ENCODE measurements at regions not wholly inside any gene's neighbourhood (a gene's known extent, or its start where the extent isn't known, plus 50 kb on each side); places are given as distances from the start of the nearest gene placed in this dataset.
"Not testable (repeated sequence)": the region's sequence is repeated elsewhere in the genome, so short reads cannot be mapped to it uniquely, and the experiment has no call there.

DNA sequence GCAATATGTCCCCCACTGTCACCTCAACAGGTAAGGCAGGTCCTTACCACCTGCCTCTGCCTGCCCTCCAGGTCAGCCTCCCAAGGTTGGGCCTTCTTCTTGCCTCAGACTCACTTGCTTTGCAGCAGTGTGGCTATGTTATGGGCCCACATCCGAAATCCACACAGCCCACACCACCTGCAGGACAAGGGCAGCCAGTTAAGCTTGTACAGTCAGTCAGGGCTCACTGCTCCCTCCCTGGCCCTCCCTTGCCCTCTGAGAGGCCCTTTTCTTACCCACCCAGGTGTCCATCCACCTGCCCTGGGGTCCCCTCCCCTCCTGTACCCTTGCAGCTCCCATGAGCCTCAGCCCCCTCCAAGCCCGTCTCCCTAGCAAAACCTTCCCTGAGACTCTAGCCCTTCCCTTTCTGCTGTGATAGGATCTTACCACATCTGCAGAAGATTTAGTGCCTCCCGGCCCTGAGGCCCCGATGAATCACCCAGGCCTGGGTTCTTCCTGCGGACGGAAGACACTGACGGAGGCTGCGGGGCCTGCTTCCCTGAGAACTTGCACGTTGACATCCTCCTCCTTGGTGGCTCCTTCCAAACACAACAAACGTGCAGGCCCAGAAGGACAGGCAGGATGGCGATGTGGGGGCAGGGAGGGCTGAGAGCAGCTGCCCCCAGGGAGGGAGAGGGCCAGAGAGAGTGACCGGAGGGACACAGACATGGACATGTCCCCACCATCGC is 5466.2 kb upstream of the TPTE start:
- H3K36me3 ChIP-seq; H3K27me3 ChIP-seq; H3K27ac ChIP-seq; H3K9me3 ChIP-seq; H3K4me1 ChIP-seq; H3K4me3 ChIP-seq; DNase-seq (ENCODE audit: low spot score in 2 of 2): not testable (repeated sequence)
- WGBS: no CpG with 5 or more reads among the region's 13 CpGs

DNA sequence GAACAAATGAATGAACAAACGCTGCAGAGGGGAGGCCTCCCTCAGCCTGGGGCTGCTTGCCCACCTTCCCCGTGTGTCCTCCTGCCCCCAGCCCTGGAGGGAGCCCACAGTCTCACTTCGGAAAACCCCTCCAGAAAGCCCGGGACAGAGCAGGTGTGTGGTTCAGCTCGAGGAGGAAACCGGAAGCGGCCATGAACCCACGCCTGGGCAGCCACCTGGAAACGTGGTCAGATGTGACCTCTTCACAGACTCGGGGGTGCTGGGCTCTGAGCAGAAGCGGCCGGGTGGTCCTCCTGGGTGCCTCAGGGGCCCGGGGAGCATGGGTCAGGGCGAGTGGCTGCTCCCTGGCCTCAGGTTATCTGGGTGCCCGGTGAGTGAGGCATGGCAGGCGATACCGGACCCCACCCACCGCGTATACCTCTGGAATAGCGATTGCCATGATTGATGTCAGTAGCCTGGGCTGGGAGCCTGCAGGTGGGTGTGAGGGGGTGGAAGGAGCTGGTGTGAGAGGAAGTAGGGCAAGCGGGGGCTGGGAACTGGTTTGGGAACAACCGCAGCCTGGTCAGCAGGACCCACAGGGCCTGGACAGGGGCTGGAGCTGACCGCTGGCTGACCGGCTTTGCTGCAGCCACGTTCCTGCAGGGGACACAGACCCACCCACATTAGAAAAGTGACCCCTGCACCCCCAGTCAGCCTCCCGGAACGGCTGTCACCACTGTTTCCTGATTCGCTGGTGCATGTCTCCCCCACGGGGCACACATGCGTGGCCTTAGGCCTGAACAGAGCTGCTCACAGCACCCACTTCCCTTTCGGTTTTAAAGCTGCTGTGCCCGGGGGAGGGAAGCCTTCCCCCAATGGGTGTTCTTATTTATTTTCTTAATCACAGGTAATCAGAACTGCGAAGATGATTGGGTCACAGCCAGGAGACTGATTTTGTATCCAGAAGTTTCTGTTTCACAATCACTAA is 5465.1 kb upstream of the TPTE start:
- H3K4me3 ChIP-seq; H3K4me1 ChIP-seq; H3K27me3 ChIP-seq; H3K9me3 ChIP-seq; DNase-seq (ENCODE audit: low spot score in 2 of 2); H3K36me3 ChIP-seq; H3K27ac ChIP-seq: not testable (repeated sequence)
- WGBS: no CpG with 5 or more reads among the region's 33 CpGs

DNA sequence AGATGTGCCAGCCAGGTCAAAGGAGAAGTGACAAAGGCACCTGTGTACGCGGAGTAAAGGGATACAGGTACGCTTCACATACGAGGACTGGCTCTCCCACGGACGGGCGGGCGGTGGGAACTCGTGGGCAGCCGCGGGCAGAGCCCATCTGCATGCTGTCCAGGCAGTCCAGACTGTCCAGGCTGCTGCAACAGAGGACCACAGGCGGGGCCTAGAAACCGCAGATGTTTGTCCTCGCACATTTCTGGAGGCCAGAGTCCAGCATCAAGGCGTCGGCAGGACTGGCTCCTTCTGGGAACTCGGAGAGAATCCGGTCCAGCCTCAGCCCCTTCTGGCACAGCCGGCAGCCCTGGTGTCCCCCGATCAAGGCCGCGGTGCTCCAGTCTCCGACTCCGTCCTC is 5464.3 kb upstream of the TPTE start:
- H3K4me1 ChIP-seq; H3K4me3 ChIP-seq; DNase-seq (ENCODE audit: low spot score in 2 of 2); H3K27ac ChIP-seq; H3K36me3 ChIP-seq; H3K9me3 ChIP-seq; H3K27me3 ChIP-seq: not testable (repeated sequence)
- no CpG with 5 or more reads among the region's 24 CpGs for WGBS

DNA sequence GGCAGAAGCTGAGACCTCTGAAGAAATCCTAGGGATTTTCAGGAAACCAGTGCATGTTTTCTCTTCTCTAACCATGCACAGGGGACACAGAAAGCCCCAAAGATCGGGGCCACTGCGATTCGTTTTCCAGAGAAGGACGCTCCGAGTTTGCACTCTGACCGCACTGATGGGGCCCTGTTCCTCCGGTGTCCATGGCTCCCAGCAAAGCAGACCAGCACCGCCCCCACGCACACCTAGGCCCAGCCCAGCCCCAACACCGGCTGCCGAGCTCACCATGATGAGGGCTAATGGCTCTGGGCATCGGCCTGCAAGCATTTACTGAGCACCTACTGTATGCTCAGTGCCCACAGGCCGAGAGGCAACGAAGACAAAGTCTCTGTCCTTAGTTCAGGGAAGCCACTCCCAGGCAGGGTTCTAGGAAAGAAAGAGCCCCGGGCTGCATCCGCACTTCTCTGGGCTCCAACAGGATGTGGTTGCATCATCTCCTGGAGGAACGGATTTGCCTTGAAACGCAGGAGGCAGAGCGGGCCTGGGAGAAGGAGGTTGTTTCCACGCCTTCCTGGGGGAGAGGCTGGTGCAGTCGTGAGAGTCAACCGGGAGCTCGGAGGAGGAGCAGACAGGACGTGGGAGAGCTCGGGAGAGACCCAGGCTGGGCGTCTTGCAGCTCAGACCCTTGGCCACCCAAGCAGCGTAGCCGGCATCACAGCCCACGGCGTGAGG is 5460.9 kb upstream of the TPTE start:
- not testable (repeated sequence) for H3K4me3 ChIP-seq; H3K27ac ChIP-seq; H3K27me3 ChIP-seq; DNase-seq (ENCODE audit: low spot score in 2 of 2); H3K36me3 ChIP-seq; H3K9me3 ChIP-seq; H3K4me1 ChIP-seq
- WGBS: no CpG with 5 or more reads among the region's 30 CpGs

DNA sequence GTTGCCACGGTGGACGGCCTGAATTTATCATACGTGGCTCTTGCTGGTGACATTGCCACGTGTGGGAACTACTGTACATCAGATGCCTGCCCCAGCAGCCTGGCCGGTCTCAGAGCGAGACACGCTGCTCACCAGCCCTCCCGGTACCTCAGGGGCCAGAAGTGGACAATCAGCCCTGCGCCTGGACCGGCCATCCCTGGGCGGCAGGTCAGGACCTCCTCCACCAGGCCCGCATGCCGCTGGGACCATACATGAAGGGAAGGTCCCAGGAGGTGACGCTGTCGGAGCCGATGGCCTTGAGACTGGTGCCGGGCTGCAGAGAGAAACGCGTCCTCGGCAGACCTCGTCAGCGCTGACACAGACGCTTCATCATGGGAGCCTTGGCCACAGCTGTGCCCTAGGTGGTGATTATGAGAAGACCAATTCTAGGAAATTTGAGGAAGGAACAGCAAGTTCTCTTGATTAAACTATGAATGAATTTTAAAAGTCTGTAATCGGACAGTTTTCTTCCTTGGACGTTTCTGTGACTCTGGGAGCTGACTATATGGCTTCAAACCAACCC is 5456.7 kb upstream of the TPTE start:
- H3K9me3 ChIP-seq, H3K27ac ChIP-seq, H3K36me3 ChIP-seq, H3K4me3 ChIP-seq, H3K27me3 ChIP-seq, H3K4me1 ChIP-seq: not testable (repeated sequence)
- no CpG with 5 or more reads among the region's 25 CpGs for WGBS
- DNase-seq (ENCODE audit: low spot score in 2 of 2): peak in 1 of 2 donors; percentile 67

DNA sequence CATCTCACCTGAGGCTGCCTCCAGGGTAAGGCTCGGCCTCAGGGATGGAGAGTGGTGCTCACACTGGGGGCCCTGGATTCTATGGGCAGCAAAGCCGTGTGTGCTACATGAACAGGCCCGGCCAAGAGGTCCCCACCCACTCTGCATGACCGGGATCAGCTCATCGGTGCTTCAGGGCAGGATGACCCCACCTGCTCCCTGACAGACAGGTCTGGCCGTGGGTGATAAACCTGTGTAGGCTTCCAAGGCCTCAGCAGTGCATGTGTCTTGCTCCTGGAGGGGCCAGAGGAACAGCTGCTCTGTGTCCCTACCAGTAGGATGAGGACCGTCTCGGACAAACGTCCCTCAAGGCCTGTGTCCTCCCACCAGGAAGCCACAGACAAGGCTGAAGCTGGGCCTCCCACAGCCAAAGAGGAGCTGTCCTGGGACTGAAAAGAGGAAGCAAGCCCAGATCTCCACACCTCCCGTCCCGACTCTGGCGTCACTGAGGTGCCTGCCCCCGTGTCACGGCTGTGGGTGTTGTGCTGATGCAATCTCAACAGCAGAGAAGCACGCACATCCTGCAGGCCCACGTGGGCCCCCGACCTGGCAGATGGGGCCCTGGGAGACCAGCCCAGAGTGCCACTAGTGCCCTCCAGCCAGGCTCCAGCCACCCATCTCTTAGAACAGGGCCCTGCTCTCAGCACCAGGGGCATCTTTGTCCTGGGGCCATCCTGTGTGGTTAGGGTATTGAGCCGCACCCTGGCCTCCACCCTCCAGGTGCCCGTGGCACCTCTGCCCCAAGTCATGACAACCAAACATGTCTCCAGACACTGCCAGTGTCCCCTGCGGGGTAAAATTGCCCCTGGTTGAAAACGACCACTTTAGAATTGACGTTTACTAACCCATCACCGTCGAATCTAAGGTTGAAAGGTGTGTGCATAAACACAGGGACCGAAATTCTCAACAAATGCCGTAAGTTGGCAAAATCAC is 5455.9 kb upstream of the TPTE start:
- WGBS: 93% methylated on average over 7 of the region's 26 CpGs
- H3K9me3 ChIP-seq, H3K4me1 ChIP-seq, H3K27me3 ChIP-seq, H3K4me3 ChIP-seq, H3K36me3 ChIP-seq, H3K27ac ChIP-seq: not testable (repeated sequence)
- peak; percentile 63 to 84 for DNase-seq (ENCODE audit: low spot score in 2 of 2)

DNA sequence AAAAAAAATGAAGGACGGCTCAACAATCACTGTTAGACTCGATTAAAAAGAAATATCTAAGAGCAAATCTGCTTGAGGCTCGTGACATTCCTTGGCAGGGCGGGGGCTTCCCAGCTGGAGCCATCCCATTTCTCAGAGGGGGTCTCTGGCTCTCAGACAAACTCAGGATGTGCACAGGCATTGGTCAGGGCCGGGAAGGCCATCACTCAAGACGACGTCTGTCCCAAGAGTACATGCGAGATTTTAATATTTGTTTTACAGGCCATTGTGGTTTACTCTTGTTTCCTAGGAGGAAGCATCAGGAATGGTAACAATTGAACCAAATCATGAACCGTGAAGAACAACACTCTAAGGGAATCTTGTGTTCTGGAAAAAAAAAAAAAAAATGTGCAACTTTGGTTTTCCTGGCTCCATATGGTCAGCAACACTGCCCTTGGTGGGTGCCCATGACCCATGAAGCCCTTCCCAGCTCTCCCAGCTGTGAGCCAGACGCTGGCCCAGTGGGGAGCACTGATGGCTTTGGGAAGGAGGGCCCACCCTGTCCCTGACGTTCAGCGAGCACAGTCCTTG is 5454.6 kb upstream of the TPTE start:
- not testable (repeated sequence) for H3K27me3 ChIP-seq; H3K9me3 ChIP-seq; H3K36me3 ChIP-seq; H3K4me3 ChIP-seq; DNase-seq (ENCODE audit: low spot score in 2 of 2); H3K4me1 ChIP-seq; H3K27ac ChIP-seq
- whole genome bisulfite sequencing: 68% methylated on average over 2 of the region's 12 CpGs

DNA sequence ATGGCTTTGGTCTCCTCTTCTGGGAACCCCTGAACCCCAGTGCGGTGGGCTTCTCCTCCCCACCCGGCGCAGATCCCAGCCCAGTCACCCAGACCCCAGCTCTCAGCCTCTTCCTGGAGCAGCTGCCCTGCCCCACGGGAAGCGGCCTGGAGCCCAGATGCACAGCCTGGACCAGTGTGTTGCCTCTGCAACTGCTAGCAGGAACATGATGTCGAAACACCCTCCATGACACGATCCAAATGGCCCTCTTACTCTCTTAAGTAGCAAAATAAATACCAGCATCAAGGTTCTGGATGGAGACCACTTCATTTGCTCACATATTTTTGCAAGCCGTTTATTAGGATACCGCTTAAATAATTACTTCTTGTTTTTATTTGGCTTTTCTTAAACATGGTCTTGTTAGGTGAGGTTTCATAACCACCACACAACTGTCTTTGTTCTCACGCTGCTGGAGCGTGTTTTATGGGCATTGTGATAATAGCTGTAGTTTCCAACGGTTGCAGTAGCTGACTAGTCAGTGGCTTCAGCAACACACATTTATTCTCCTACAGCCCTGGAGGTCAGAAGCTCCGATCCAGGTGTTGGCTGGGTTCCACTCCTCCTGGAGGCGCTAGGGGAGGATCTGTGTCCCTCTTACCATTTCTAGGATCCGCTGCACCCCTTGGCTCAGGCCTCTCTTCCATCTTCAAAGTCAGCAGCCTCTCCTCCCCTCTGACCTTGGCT is 5453.9 kb upstream of the TPTE start:
- not testable (repeated sequence) for DNase-seq (ENCODE audit: low spot score in 2 of 2); H3K4me1 ChIP-seq; H3K36me3 ChIP-seq; H3K4me3 ChIP-seq; H3K9me3 ChIP-seq; H3K27ac ChIP-seq; H3K27me3 ChIP-seq
- WGBS: no CpG with 5 or more reads among the region's 15 CpGs

DNA sequence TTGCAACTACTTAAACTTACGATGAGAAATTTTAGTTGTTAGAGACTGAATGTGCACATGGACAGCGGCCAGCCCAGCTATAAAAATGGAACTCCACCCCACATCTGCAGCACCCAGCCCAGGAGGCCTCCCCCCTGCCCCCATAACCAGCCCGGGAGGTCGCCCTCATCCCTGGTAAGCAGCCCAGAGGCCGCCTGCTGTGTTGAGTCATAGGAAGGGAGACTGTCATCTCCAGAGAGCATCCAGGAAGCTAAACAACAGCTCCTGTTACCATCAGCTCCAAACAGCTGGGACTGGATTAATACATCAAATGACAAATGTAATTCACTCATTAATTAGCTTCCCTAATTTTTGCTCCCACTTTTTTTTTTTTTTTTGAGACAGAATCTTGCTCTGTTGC is 5452.7 kb upstream of the TPTE start:
- H3K27ac ChIP-seq; H3K36me3 ChIP-seq; H3K27me3 ChIP-seq; H3K4me3 ChIP-seq; H3K4me1 ChIP-seq; H3K9me3 ChIP-seq; DNase-seq (ENCODE audit: low spot score in 2 of 2): not testable (repeated sequence)
- no CpG with 5 or more reads among the region's 5 CpGs for WGBS

DNA sequence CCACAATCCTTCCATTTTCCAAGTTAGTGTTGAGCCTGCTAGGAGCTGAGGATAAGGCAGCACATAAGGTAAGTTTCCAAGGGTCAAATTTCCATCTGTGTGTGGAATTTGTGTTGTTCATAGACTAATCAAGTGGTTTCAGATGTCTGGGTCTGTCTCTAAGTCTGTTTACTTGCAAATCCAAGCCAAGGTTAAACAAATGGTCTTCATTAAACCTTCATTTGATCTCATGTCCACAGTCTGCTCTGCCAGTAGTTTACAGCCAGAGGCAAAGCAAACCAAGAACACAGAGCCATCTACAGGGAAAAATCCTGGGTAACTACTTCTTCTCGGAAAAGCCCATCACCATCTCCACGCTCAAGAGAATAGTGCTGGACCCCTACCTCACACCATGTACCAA is 5450.2 kb upstream of the TPTE start:
- H3K4me1 ChIP-seq; DNase-seq (ENCODE audit: low spot score in 2 of 2); H3K27me3 ChIP-seq; H3K4me3 ChIP-seq; H3K36me3 ChIP-seq; H3K9me3 ChIP-seq; H3K27ac ChIP-seq: not testable (repeated sequence)
- WGBS: no CpG with 5 or more reads among the region's 2 CpGs

DNA sequence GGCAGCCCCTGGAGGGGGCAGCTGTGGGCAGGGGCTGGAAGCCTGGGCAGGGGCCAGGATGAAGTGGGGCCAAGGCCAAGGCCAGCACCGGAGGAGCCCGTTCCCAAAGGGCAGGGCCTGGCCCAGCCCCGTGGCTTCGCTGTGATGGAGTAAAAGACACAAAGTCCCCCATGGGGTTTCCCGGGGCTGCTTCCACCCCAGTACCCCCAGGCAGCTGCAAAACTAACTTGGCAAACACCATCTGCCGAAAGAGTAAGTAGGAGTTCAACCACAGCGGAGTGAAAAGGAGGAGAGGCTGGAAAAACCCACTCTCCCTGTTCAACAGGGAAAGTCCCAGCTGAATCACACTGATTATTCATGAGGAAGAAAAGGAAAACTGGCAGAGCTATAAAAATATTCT is 5444.5 kb upstream of the TPTE start:
- not testable (repeated sequence) for H3K4me3 ChIP-seq; H3K36me3 ChIP-seq; H3K27ac ChIP-seq; H3K9me3 ChIP-seq; H3K27me3 ChIP-seq; DNase-seq (ENCODE audit: low spot score in 2 of 2); H3K4me1 ChIP-seq
- no CpG with 5 or more reads among the region's 7 CpGs for WGBS

DNA sequence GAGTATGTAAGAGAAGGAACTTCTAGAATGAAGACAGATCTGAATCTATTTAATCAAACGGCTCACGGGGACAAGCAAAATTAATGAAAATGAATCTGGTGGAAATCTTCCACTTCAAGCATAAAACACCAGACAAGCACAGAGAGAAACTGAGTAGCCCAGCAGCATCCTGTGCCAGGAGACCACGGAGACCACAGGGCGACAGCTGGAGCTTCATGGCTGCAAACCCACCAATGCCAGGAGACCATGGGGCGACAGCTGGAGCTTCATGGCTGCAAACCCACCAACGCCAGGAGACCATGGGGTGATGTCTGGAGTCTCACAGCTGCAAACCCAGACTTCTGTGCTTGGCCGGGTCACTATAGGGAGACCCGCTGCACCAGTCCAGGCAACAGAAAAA is 5442.0 kb upstream of the TPTE start:
- H3K27ac ChIP-seq; H3K4me3 ChIP-seq; DNase-seq (ENCODE audit: low spot score in 2 of 2); H3K9me3 ChIP-seq; H3K4me1 ChIP-seq; H3K36me3 ChIP-seq; H3K27me3 ChIP-seq: not testable (repeated sequence)
- no CpG with 5 or more reads among the region's 8 CpGs for WGBS

Measured in suprapubic skin (tissue), 4 donors.